ENCODE measurements at regions not wholly inside any gene's neighbourhood (a gene's known extent, or its start where the extent isn't known, plus 50 kb on each side); places are given as distances from the start of the nearest gene placed in this dataset.

GRCh38 chr4:32042486-32043247 is 1322.5 kb downstream of the PCDH7 start:
- Histone ChIP-seq H3F3A (ENCODE audit: insufficient read depth) (no peaks in the 10 kb centered on the region), H3K4me3 (no peak overlapping the region), H3K9ac (no peak overlapping the region), H3K27ac (no peak overlapping the region), H3K9me2 (ENCODE audit: insufficient read depth) (no peaks in the 10 kb centered on the region), H2AFZ (no peak overlapping the region), H3K4me2 (ENCODE audit: unreplicated experiment) (no peak overlapping the region), H3K4me1 (ENCODE audit: insufficient read depth) (no peaks in the 10 kb centered on the region), H4K20me1 (ENCODE audit: insufficient read depth) (no peaks in the 10 kb centered on the region), H3K79me2 (ENCODE audit: insufficient read depth) (no peaks in the 10 kb centered on the region), H3K36me3 (ENCODE audit: low read depth) (no peaks in the 10 kb centered on the region), H3K27me3 (replicated peaks; ENCODE audit: insufficient read depth) (no peaks in the 10 kb centered on the region), H3K9me3 (ENCODE audit: low read depth) (no peaks in the 10 kb centered on the region)
- DNase-seq = no peak
- in situ Hi-C loops (cut with MboI) = no loop called here
- TF ChIP-seq EZH2 (IDR thresholded peaks at IDR 0.05; ENCODE audit: insufficient read depth, poor library complexity, severe bottlenecking) = no peak
- no peak for TF ChIP-seq EZH2phosphoT487 (IDR thresholded peaks at IDR 0.05; ENCODE audit: insufficient read depth, low read depth)
- 0% methylated on average over 2 of the region's 2 CpGs for WGBS, 2 experiments (ENCODE audit: low coverage in 1 of 2, low lambda C conversion rate in 2 of 2, missing lambda C conversion rate in 2 of 2)

GRCh38 chr4:32043248-32043633 is 1323.1 kb downstream of the PCDH7 start:
- TF ChIP-seq EZH2 (IDR thresholded peaks at IDR 0.05; ENCODE audit: insufficient read depth, poor library complexity, severe bottlenecking) (no peak), EZH2phosphoT487 (IDR thresholded peaks at IDR 0.05; ENCODE audit: insufficient read depth, low read depth) (no peak)
- no peaks in the 10 kb centered on the region for H3K9me3 ChIP-seq (ENCODE audit: low read depth)
- no peaks in the 10 kb centered on the region for H3K27me3 ChIP-seq (replicated peaks; ENCODE audit: insufficient read depth)
- no peak overlapping the region for H3K9ac ChIP-seq
- no peak for DNase-seq
- no peaks in the 10 kb centered on the region for H3K9me2 ChIP-seq (ENCODE audit: insufficient read depth)
- H3K4me1 ChIP-seq (ENCODE audit: insufficient read depth) = no peaks in the 10 kb centered on the region
- H3K79me2 ChIP-seq (ENCODE audit: insufficient read depth) = no peaks in the 10 kb centered on the region
- no peak overlapping the region for H2AFZ ChIP-seq
- H3K36me3 ChIP-seq (ENCODE audit: low read depth) = no peaks in the 10 kb centered on the region
- H3K4me3 ChIP-seq = no peak overlapping the region
- WGBS, 2 experiments (ENCODE audit: low coverage in 1 of 2, low lambda C conversion rate in 2 of 2, missing lambda C conversion rate in 2 of 2) = 0 to 5% methylated on average over 2 of the region's 2 CpGs
- in situ Hi-C loops (cut with MboI) = no loop called here
- no peak overlapping the region for H3K4me2 ChIP-seq (ENCODE audit: unreplicated experiment)
- no peaks in the 10 kb centered on the region for H3F3A ChIP-seq (ENCODE audit: insufficient read depth)
- H3K27ac ChIP-seq = no peak overlapping the region
- H4K20me1 ChIP-seq (ENCODE audit: insufficient read depth) = no peaks in the 10 kb centered on the region

GRCh38 chr4:32061916-32062315 is 1341.7 kb downstream of the PCDH7 start:
- Histone ChIP-seq H3K79me2 (ENCODE audit: insufficient read depth) (no peaks in the 10 kb centered on the region), H3K4me2 (ENCODE audit: unreplicated experiment) (no peak overlapping the region), H3K9me2 (ENCODE audit: insufficient read depth) (no peaks in the 10 kb centered on the region), H3K27ac (no peak overlapping the region), H3K9me3 (ENCODE audit: low read depth) (peaks cover 4% of the 10 kb centered on the region), H3K4me1 (ENCODE audit: insufficient read depth) (no peaks in the 10 kb centered on the region), H3K27me3 (replicated peaks; ENCODE audit: insufficient read depth) (no peaks in the 10 kb centered on the region), H3K9ac (no peak overlapping the region), H3K4me3 (no peak overlapping the region), H3K36me3 (ENCODE audit: low read depth) (no peaks in the 10 kb centered on the region), H3F3A (ENCODE audit: insufficient read depth) (no peaks in the 10 kb centered on the region), H4K20me1 (ENCODE audit: insufficient read depth) (no peaks in the 10 kb centered on the region), H2AFZ (no peak overlapping the region)
- WGBS, 2 experiments (ENCODE audit: low coverage in 1 of 2, low lambda C conversion rate in 2 of 2, missing lambda C conversion rate in 2 of 2) = 25% methylated on average over 2 of the region's 2 CpGs
- no peak for DNase-seq
- in situ Hi-C loops (cut with MboI) = no loop called here
- TF ChIP-seq EZH2phosphoT487 (IDR thresholded peaks at IDR 0.05; ENCODE audit: insufficient read depth, low read depth) (no peak), EZH2 (IDR thresholded peaks at IDR 0.05; ENCODE audit: insufficient read depth, poor library complexity, severe bottlenecking) (no peak)

- H4K20me1 ChIP-seq (ENCODE audit: insufficient read depth) = no peaks in the 10 kb centered on the region
- H3K27me3 ChIP-seq (replicated peaks; ENCODE audit: insufficient read depth) = no peaks in the 10 kb centered on the region
- no peak for TF ChIP-seq EZH2phosphoT487 (IDR thresholded peaks at IDR 0.05; ENCODE audit: insufficient read depth, low read depth)
- TF ChIP-seq EZH2 (IDR thresholded peaks at IDR 0.05; ENCODE audit: insufficient read depth, poor library complexity, severe bottlenecking) = no peak
- no peak overlapping the region for H3K27ac ChIP-seq
- H3F3A ChIP-seq (ENCODE audit: insufficient read depth) = no peaks in the 10 kb centered on the region
- no peak overlapping the region for H3K4me2 ChIP-seq (ENCODE audit: unreplicated experiment)
- no peaks in the 10 kb centered on the region for H3K9me2 ChIP-seq (ENCODE audit: insufficient read depth)
- no peak overlapping the region for H2AFZ ChIP-seq
- H3K36me3 ChIP-seq (ENCODE audit: low read depth) = no peaks in the 10 kb centered on the region
- H3K9me3 ChIP-seq (ENCODE audit: low read depth) = no peaks in the 10 kb centered on the region
- no peaks in the 10 kb centered on the region for H3K79me2 ChIP-seq (ENCODE audit: insufficient read depth)
- H3K4me3 ChIP-seq = no peak overlapping the region
- no peak for DNase-seq
- 4 to 8% methylated on average over 2 of the region's 2 CpGs for WGBS, 2 experiments (ENCODE audit: low coverage in 1 of 2, low lambda C conversion rate in 2 of 2, missing lambda C conversion rate in 2 of 2)
- in situ Hi-C loops (cut with MboI) = no loop called here
- no peaks in the 10 kb centered on the region for H3K4me1 ChIP-seq (ENCODE audit: insufficient read depth)
- H3K9ac ChIP-seq = no peak overlapping the region
Measured at GRCh38 chr4:32073542-32073941, 1353.4 kb downstream of the PCDH7 start.
